GM19452 (cell line): ENCODE measurements at regions not wholly inside any gene's neighbourhood (a gene's known extent, or its start where the extent isn't known, plus 50 kb on each side); places are given as distances from the start of the nearest gene placed in this dataset.
"Not testable (repeated sequence)": the region's sequence is repeated elsewhere in the genome, so short reads cannot be mapped to it uniquely, and the experiment has no call there.

Experiments used
- ATAC-seq: cut with Tn5 transposase; IDR thresholded peaks from one replicate; pipeline ENCODE4 v1.9.1; 2021; ENCODE audit not compliant: unreplicated experiment

GRCh38 chr10:32142646-32143045 is 86.4 kb upstream of the KIF5B start:
- no peak for ATAC-seq

- no peak for ATAC-seq
Observed at GRCh38 chr10:32141018-32141807, 85.0 kb upstream of the KIF5B start.

DNA sequence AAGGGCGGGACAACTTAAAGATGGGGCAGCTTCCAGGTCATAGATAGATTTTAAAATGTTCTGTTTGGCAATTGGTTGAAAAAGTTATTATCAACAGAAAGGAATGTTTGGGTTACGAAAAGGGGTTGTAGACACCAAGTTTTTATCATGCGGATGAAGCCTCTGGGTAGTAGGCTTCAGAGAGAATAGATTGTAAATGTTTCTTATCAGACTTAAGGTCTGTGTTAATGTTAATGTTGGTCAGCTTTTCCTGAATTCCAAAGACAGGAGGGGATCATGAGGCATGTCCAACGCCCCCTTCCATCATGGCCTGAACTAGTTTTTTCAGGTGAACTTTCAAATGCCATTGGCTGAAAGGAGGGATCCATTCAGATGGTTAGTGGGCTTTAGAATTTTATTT is 84.2 kb upstream of the KIF5B start:
- no peak for ATAC-seq

DNA sequence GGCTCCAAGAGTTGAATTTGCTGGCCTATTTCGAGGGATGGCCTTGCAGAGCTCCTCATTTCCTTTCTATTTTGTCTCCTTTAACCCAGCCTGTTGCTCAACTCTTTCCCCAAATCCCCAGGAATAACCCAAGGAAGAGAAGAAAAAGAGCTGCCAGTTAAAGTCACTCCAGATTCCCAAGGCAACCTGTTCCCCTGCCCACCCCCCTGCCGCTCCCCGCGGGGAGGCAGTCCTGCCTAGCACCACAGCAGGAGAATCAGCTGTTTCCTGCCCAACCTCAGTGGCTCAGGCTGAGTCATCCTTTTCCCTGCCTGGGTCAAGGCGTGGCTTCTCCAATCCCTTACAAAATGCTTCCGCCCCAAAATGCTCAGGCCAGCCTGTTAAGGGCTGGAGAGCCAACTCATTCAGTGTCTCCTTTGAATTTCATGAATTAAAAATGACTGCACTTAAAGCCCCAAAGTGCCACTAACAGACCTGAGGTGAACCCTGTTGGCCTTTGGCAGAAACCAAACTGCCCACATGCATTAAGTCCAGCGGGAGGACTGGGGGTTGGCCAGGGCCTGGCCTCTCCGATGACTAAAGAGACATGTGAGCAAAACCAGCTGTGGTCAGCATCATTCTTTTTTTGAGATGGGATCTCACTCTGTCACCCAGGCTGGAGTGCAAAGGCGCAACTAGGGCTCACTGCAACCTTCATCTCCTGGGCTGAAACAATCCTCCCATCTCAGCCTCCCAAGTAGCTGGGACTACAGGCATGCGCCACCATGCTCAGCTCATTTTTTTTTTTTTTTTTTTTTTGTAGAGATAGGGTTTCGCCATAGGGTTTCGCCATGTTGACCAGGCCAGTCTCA is 83.2 kb upstream of the KIF5B start:
- ATAC-seq, result no peak

- not testable (repeated sequence) for ATAC-seq
Observed at GRCh38 chr10:32136927-32137326, 80.7 kb upstream of the KIF5B start.

DNA sequence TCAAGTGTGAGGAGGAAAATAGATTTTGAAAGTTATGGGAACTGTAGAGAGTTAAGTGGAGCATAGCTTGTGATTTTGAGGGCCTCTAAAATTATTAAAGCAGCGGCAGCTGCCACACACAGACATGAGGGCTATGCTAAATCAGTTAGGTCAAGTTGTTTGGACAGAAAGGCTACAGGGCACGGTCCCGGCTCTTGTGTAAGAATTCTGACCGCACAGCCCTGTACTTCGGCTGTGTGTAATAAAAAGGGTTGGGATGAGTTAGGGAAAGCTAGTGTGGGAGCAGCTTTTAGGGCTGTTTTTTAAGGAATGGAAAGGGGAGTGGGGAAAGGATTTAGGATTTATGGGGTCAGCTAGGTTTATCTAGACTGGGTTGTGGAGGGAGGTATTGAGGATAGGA is 79.6 kb upstream of the KIF5B start:
- ATAC-seq, result not testable (repeated sequence)

- no peak for ATAC-seq
Observed at GRCh38 chr10:32132357-32132946, 76.2 kb upstream of the KIF5B start.

DNA sequence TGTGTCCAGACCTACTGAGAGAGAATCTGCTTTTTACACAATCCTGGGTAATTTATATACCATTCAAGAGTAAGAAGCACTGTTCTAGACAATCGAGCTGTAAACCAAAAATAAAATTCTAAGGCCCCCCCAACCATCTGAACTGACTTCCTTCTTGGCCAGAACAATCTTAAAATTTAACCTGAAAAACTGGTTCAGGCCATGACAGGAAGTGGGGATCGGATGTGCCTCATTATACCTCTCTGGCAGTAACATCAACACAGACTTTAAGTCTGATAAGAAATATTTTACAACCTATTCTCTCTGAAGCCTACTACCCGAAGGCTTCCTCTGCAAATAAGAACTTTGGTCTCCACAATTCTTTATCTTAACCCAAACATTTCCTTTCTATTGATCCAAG is 75.2 kb upstream of the KIF5B start:
- no peak for ATAC-seq

DNA sequence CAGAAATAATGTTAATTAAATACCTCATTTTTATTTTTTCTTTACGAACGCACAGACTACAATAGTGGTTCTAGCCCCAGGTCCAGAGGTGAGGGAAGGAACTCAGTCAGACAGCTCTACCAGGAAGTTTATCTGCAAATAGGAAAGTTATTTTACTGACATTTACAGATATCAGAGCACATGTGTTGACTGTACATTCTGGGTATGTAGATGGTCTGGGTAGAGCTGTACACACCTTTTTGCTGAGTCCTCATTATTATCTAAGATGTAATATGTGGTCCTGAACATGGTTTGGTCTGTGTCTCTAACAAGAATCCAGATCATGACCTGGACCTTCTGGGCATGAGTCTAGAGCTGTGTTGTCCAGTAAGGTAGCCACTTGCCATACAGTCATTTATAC is 74.6 kb upstream of the KIF5B start:
- ATAC-seq, result no peak

DNA sequence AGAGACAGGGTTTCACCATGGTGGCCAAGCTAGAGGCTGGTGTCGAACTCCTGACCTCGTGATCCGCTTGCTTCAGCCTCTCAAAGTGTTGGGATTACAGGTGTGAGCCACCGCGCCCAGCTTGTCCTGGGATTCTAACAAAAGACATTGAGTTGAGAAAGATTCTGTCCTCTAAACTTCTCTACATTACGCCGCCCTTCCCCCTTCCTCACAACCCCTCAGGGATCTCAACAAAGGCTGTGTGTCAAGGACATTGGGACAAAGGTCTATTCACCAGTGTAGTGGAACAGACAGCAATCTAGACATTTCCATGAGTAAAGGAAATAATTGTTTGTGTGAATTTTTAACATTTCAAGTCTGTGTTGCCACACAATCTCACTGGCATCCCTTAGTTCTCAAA is 68.8 kb upstream of the KIF5B start:
- ATAC-seq, result no peak

GRCh38 chr10:32123021-32123420 is 66.8 kb upstream of the KIF5B start:
- ATAC-seq, result no peak

- no peak for ATAC-seq
Observed at GRCh38 chr10:32121648-32122047, 65.4 kb upstream of the KIF5B start.

DNA sequence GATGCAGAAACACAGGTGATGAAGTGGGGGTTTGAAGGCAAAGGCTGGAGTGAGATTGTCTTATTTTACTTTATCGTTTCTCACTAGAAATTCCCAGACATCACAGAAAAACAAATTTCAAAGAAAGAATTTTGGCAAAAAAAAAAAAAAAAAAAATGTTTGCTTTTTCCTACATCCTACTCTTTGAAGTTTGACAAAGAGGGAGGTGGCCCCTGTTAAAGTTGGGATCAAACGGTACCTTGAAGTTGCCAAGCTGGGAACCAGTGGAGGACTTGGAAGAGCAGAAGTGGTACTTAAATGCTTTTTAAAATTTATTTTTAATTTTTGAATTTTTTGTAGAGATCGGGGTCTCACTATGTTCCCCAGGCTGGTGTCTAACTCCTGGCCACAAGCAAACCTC is 63.9 kb upstream of the KIF5B start:
- ATAC-seq, result no peak

- no peak for ATAC-seq
Observed at GRCh38 chr10:32114508-32114907, 58.3 kb upstream of the KIF5B start.

DNA sequence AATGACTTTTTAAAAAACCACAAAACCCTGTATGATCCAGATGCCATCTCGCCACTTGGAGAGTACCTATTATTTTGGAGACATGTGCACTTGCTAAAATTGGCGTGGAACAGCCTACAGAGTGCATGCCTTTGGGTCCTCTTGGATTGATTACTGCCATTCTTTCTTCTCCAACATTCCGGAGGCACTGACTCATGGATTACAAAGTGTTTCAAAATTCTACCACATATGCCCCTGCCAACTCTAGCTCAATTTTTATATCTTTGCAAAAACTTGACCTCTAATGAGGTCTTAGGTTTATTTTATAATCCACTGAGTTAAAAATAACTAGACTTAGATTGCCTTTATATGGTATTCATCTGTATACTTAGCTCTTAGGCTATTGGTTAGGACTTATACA is 55.8 kb upstream of the KIF5B start:
- ATAC-seq, result no peak

DNA sequence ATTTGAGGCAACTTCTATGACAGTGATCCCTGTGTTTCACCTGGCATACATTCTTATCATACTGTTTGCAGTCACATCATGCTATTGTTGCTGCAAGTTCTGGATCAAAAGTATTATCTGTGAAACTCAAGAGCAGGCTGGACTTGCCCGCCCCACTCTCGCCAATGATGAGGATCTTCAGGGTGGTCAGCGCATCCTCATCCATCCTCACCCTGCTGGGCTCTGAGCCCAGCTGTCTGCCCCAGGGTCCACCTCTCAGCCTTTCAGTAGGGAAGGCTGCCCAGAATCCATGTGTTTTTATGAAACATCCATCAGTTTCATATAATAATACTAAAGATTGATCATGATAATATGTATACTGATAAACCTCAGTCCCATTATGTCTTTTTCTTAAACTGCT is 55.4 kb upstream of the KIF5B start:
- ATAC-seq, result no peak

DNA sequence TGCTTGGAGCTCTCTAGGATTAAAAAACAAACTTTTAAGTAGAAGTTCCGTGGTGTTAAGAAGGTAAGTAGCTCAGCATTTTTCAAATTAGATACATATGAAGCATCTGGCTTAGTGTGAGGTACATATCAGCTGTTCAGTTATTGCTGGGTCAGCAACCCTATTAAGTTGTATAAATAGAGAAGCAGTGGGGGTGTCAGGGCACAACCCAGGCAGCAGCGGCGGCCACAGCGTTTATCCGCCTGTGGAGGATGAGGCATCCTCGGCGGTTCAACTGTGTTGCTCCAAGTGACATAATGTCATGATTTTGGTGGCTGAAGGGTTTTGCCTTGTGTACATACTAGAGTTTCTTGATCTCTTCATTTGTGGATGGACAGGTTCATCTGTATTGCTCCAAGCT is 54.6 kb upstream of the KIF5B start:
- no peak for ATAC-seq

GRCh38 chr10:32109603-32110002 is 53.4 kb upstream of the KIF5B start:
- no peak for ATAC-seq
